SU-DHL-6 (cell line): ENCODE measurements at regions not wholly inside any gene's neighbourhood (a gene's known extent, or its start where the extent isn't known, plus 50 kb on each side); places are given as distances from the start of the nearest gene placed in this dataset.

Experiments
- H2AFZ ChIP-seq: fragments of 200-600 bp; sonication (generic); 2 replicates; pipeline ENCODE4 v1.6.1; 2014; ENCODE audit warnings: low read depth, mild to moderate bottlenecking, moderate library complexity, mixed read lengths, antibody characterized with exemption, low read length; ENCODE audit not compliant: severe bottlenecking
- H3F3A ChIP-seq: fragments of 200-600 bp; shearing (Covaris generic); 2 replicates; pipeline ENCODE4 v1.6.0; 2016; ENCODE audit warnings: antibody characterized with exemption, mild to moderate bottlenecking; ENCODE audit not compliant: insufficient read depth
- H3K27ac ChIP-seq: fragments of 200-600 bp; sonication (generic); 2 replicates; pipeline ENCODE4 v1.5.1; 2016; ENCODE audit warnings: low read depth, mild to moderate bottlenecking, low read length, moderate library complexity, mixed read lengths
- H3K27me3 ChIP-seq: fragments of 200-600 bp; sonication (generic), shearing (Covaris generic); 2 replicates; pipeline ENCODE4 v1.6.0; 2014; ENCODE audit warnings: mild to moderate bottlenecking, low read length
- H3K36me3 ChIP-seq: fragments of 200-600 bp; sonication (generic); 2 replicates; pipeline ENCODE4 v1.6.1; 2014; ENCODE audit warnings: mild to moderate bottlenecking, low read length, mixed read lengths
- H3K4me2 ChIP-seq: fragments of 300-600, 200-600 bp; shearing (Covaris generic), sonication (generic); 2 replicates; pipeline ENCODE4 v1.6.0; 2014; ENCODE audit warnings: low read length, low read depth, mild to moderate bottlenecking; ENCODE audit not compliant: poor library complexity, severe bottlenecking
- H3K4me3 ChIP-seq: fragments of 200-600 bp; sonication (generic); 2 replicates; pipeline ENCODE4 v1.5.1; 2014; ENCODE audit warnings: antibody characterized with exemption, low read length, mild to moderate bottlenecking, mixed read lengths; ENCODE audit not compliant: insufficient read depth, poor library complexity, severe bottlenecking
- H3K79me2 ChIP-seq: fragments of 200-600 bp; sonication (generic); 2 replicates; pipeline ENCODE4 v1.6.1; 2014; ENCODE audit warnings: mild to moderate bottlenecking, low read length, moderate library complexity; ENCODE audit not compliant: insufficient read depth
- H3K9ac ChIP-seq: fragments of 200-600 bp; sonication (generic); 2 replicates; pipeline ENCODE4 v1.7.0; 2014; ENCODE audit warnings: mild to moderate bottlenecking, low read length
- H3K9me2 ChIP-seq: fragments of 200-600 bp; sonication (generic); replicated peaks from 2 replicates; pipeline ENCODE4 v1.6.1; 2014; ENCODE audit warnings: low read length; ENCODE audit not compliant: insufficient read depth
- H3K9me3 ChIP-seq: fragments of 200-600 bp; sonication (generic); 2 replicates; pipeline ENCODE4 v1.6.1; 2014; ENCODE audit warnings: low read length, mixed read lengths; ENCODE audit not compliant: insufficient read depth
- H4K20me1 ChIP-seq: fragments of 200-600 bp; sonication (generic); 2 replicates; pipeline ENCODE4 v1.6.1; 2014; ENCODE audit warnings: low read depth, mild to moderate bottlenecking, antibody characterized with exemption, low read length, moderate library complexity, mixed read lengths
- CTCF ChIP-seq: fragments of 200-600 bp; sonication (generic); IDR thresholded peaks from one replicate; pipeline ENCODE4 v1.5.1; 2017; ENCODE audit warnings: antibody characterized with exemption, mild to moderate bottlenecking, low read length, moderate library complexity; ENCODE audit not compliant: insufficient read depth, poor library complexity, severe bottlenecking
- EZH2phosphoT487 ChIP-seq: fragments of 200-600 bp; sonication (generic), shearing (Covaris generic); conservative IDR thresholded peaks from 2 replicates; pipeline ENCODE4 v1.6.1; 2018; ENCODE audit warnings: mild to moderate bottlenecking, antibody characterized with exemption, low read length, moderate library complexity, mixed read lengths

- Histone ChIP-seq H3K9me2 (no peaks in the 10 kb centered on the region), H3K4me3 (no peak overlapping the region), H3K4me2 (no peak overlapping the region), H3K27me3 (no peaks in the 10 kb centered on the region), H3F3A (no peaks in the 10 kb centered on the region), H3K9me3 (no peaks in the 10 kb centered on the region), H3K79me2 (no peaks in the 10 kb centered on the region), H3K27ac (no peak overlapping the region), H4K20me1 (no peaks in the 10 kb centered on the region), H3K36me3 (no peaks in the 10 kb centered on the region), H2AFZ (no peak overlapping the region), H3K9ac (no peak overlapping the region)
- TF ChIP-seq EZH2phosphoT487 (no peak), CTCF (no peak)
Observed at GRCh38 chr6:144809969-144810368, 524.8 kb downstream of the UTRN start.

- Histone ChIP-seq H4K20me1 (no peaks in the 10 kb centered on the region), H3K27me3 (no peaks in the 10 kb centered on the region), H3K79me2 (no peaks in the 10 kb centered on the region), H3K4me3 (no peak overlapping the region), H3K9ac (no peak overlapping the region), H2AFZ (no peak overlapping the region), H3K27ac (no peak overlapping the region), H3K9me2 (no peaks in the 10 kb centered on the region), H3K36me3 (no peaks in the 10 kb centered on the region), H3F3A (no peaks in the 10 kb centered on the region), H3K9me3 (no peaks in the 10 kb centered on the region), H3K4me2 (no peak overlapping the region)
- no peak for TF ChIP-seq CTCF
- TF ChIP-seq EZH2phosphoT487: no peak
Observed at GRCh38 chr6:144811140-144811539, 526.0 kb downstream of the UTRN start.

- no peaks in the 10 kb centered on the region for H3K9me3 ChIP-seq
- H2AFZ ChIP-seq: no peak overlapping the region
- H3K4me2 ChIP-seq: no peak overlapping the region
- TF ChIP-seq EZH2phosphoT487: no peak
- no peak for TF ChIP-seq CTCF
- no peaks in the 10 kb centered on the region for H3K79me2 ChIP-seq
- H3K27me3 ChIP-seq: no peaks in the 10 kb centered on the region
- no peaks in the 10 kb centered on the region for H3K9me2 ChIP-seq
- H4K20me1 ChIP-seq: no peaks in the 10 kb centered on the region
- H3K4me3 ChIP-seq: no peak overlapping the region
- H3F3A ChIP-seq: no peaks in the 10 kb centered on the region
- H3K27ac ChIP-seq: no peak overlapping the region
- H3K36me3 ChIP-seq: no peaks in the 10 kb centered on the region
- H3K9ac ChIP-seq: no peak overlapping the region
Observed at GRCh38 chr6:144816936-144817335, 531.8 kb downstream of the UTRN start.
